Nephron (organoid): ENCODE measurements at regions not wholly inside any gene's neighbourhood (a gene's known extent, or its start where the extent isn't known, plus 50 kb on each side); places are given as distances from the start of the nearest gene placed in this dataset.

Source experiments
- H3K27ac Mint-ChIP-seq, 3 experiments: 2 replicates each; pipeline ENCODE4 v1.8.0; 2020; ENCODE audit warnings: mixed read lengths in 3 of 3, mild to moderate bottlenecking in 2 of 3, moderate library complexity in 1 of 3
- H3K27me3 Mint-ChIP-seq: 2 replicates; pipeline ENCODE4 v1.8.0; 2021; ENCODE audit warnings: low read depth, mild to moderate bottlenecking, moderate library complexity, mixed read lengths
- H3K36me3 Mint-ChIP-seq: 2 replicates; pipeline ENCODE4 v1.8.0; 2020; ENCODE audit warnings: low read depth, mixed read lengths
- H3K4me1 Mint-ChIP-seq: 2 replicates; pipeline ENCODE4 v1.8.0; 2020; ENCODE audit warnings: mixed read lengths
- H3K4me3 Mint-ChIP-seq, 3 experiments: 2 replicates each; pipeline ENCODE4 v1.8.0; 2020; ENCODE audit warnings: mild to moderate bottlenecking in 3 of 3, mixed read lengths in 3 of 3, moderate library complexity in 2 of 3
- H3K9me3 Mint-ChIP-seq: 2 replicates; pipeline ENCODE4 v1.8.0; 2020; ENCODE audit warnings: mixed read lengths
- TF ChIP-seq, protein P1 (sequence below), 3 experiments: fragments of 200-600 bp; sonication (generic); IDR thresholded peaks; one replicate each; pipeline ENCODE4 v1.5.0; 2021; ENCODE audit warnings: antibody characterized with exemption in 3 of 3; ENCODE audit not compliant: unreplicated experiment in 3 of 3

DNA sequence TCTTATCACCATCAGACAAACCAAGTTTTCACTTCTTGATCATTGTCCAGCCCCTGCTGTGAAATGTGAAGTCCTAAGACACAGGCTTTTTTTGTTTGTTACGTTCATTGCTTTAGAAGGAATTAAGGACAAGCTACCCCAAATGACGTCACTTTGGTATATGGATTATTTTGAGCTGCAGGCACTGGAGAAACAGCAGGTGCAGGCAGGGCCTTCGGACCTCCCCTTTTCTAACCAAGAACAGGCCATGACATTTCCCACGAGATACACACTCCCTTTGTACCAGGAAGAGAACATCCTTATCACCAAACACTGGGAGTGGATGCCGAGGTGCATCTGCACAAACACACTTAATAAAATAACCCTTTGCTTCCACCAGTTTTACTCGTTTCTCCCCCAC, 418.0 kb upstream of the SULF2 start:
- Mint-ChIP-seq H3K4me3 (peak overlapping the region in 1 of 3 experiments; percentile 50), H3K9me3 (no peaks in the 10 kb centered on the region)
- TF ChIP-seq, protein P1, sequence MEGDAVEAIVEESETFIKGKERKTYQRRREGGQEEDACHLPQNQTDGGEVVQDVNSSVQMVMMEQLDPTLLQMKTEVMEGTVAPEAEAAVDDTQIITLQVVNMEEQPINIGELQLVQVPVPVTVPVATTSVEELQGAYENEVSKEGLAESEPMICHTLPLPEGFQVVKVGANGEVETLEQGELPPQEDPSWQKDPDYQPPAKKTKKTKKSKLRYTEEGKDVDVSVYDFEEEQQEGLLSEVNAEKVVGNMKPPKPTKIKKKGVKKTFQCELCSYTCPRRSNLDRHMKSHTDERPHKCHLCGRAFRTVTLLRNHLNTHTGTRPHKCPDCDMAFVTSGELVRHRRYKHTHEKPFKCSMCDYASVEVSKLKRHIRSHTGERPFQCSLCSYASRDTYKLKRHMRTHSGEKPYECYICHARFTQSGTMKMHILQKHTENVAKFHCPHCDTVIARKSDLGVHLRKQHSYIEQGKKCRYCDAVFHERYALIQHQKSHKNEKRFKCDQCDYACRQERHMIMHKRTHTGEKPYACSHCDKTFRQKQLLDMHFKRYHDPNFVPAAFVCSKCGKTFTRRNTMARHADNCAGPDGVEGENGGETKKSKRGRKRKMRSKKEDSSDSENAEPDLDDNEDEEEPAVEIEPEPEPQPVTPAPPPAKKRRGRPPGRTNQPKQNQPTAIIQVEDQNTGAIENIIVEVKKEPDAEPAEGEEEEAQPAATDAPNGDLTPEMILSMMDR (IDR thresholded peaks at IDR 0.05; ENCODE audit: unreplicated experiment in 3 of 3) = no peak

DNA sequence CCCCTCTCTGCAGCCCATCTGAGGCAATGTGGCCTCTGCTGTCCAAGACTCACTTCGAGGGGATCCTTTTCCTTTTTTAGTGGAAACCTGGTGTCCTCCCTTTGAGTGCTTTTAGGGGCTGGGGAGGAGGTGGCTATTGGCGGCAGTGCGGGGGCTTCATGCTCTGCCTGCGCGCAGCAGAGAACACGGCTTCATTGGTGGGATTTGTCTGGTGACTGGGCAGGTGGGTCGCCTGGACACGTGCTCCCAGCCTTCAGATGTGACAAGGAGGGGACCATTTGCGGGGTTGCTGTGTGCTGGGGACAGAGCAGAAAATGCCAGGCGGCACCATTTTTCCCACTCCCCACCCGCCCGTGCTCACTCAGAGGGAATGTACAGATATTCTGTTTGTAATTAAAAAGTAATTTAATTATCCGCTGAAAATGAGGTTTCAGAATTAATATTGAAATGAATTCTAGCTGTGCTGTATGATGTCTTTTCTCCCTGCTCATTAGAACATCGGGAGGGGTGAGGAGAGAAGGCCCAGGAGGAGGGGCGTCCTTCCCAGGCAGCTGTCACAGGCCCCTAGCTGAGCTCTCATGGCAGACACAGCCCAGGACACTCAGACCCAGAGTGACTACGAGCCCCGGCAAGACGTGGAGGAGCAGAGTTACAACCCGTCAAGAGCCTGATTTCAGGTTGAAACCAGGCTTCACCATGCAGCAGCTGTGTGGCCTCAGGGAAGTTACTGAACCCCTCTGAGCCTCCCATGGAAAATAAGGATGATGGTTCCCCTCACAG, 417.2 kb upstream of the SULF2 start:
- TF ChIP-seq, protein P1 (IDR thresholded peaks at IDR 0.05; ENCODE audit: unreplicated experiment in 3 of 3) = no peak
- Mint-ChIP-seq H3K4me1 (peaks cover 69% of the 10 kb centered on the region), H3K27me3 (peaks cover 33% of the 10 kb centered on the region), H3K27ac (peak overlapping the region; percentile 10 to 74 (median 16)), H3K36me3 (no peaks in the 10 kb centered on the region), H3K9me3 (no peaks in the 10 kb centered on the region), H3K4me3 (no peak overlapping the region)

More for the DNA sequence above, 418.0 kb upstream of the SULF2 start:
- Mint-ChIP-seq H3K27ac (peak overlapping the region; percentile 10 to 74 (median 16)), H3K27me3 (peaks cover 33% of the 10 kb centered on the region), H3K4me1 (peaks cover 67% of the 10 kb centered on the region), H3K36me3 (no peaks in the 10 kb centered on the region)

DNA sequence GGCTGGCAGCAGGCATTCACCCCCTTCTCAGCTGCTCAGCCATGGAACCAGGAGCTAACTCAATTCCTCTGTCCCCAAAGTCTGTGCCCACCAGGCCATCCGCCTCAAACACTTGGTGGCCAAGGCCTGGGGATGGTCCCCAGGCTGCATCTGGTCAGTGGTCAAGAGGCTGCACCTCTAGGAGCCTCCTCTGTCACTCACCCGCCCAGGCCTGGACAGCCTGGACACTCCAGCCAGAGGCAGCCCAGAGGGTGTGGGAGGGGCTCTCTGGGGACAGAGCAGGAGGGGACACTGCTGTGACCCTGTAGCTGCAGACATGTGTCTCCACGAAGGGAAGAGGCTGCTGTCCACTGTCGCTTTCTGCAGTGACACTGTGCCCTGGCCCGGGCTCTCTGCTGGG, 416.6 kb upstream of the SULF2 start:
- TF ChIP-seq, protein P1 (IDR thresholded peaks at IDR 0.05; ENCODE audit: unreplicated experiment in 3 of 3) = no peak
- Mint-ChIP-seq H3K27ac (no peak overlapping the region), H3K9me3 (no peaks in the 10 kb centered on the region), H3K27me3 (peaks cover 36% of the 10 kb centered on the region), H3K36me3 (no peaks in the 10 kb centered on the region), H3K4me1 (peaks cover 71% of the 10 kb centered on the region), H3K4me3 (no peak overlapping the region)

DNA sequence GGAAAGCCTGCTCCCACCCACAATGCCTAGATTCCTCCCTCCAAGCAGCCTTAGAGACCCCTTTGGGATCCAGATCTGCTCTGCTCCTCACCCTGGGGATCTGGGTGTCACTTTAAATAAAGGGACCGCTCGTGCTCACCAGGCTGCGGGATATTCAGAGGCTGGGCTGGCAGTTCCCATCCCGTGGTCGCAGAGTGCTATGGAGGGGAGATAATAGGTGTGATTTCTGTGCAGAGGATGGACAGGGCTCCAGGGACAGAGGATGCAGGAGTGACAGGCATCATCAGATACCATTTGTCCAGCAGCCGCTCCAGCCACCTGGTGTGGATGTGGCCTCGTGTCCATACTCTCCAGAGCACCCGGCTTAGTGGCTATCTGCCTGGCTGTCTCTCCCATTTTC, 415.9 kb upstream of the SULF2 start:
- peak overlapping the region in 1 of 3 experiments; percentile 45 for H3K4me3 Mint-ChIP-seq
- no peaks in the 10 kb centered on the region for H3K9me3 Mint-ChIP-seq
- peaks cover 35% of the 10 kb centered on the region for H3K27me3 Mint-ChIP-seq
- peak overlapping the region in 1 of 3 experiments; percentile 69 for H3K27ac Mint-ChIP-seq
- H3K36me3 Mint-ChIP-seq = no peaks in the 10 kb centered on the region
- TF ChIP-seq, protein P1 (IDR thresholded peaks at IDR 0.05; ENCODE audit: unreplicated experiment in 3 of 3) = no peak
- H3K4me1 Mint-ChIP-seq = peaks cover 71% of the 10 kb centered on the region

DNA sequence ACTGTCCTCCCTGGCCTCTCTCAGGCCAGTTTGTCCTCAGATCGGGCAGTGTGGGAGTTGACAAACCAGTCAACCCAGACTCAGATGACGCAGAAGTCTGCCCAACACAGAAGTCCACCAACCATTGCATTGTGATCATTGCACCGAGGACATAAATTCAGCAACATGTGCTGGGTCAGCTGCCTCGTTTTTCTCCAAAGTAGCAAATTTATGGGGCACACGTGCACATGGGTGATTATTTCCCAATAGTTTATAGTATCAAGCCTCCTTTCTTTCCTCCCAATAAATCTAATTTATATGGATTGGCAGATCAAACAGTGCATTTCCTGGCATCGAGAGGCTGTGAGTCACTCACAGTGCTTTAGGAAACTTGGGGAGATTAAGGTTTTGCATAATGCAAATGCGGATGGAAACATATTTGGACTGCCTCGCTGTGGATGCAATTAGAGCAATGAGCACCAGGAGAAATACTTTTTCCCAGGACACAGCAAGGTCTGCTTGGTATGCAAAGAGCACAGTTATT, 413.7 kb upstream of the SULF2 start:
- peaks cover 40% of the 10 kb centered on the region for H3K27me3 Mint-ChIP-seq
- H3K9me3 Mint-ChIP-seq = no peaks in the 10 kb centered on the region
- peaks cover 77% of the 10 kb centered on the region for H3K4me1 Mint-ChIP-seq
- H3K36me3 Mint-ChIP-seq = no peaks in the 10 kb centered on the region
- H3K27ac Mint-ChIP-seq = peak overlapping the region; percentile 52 to 71 (median 59)
- peak overlapping the region in 1 of 3 experiments; percentile 54 for H3K4me3 Mint-ChIP-seq
- TF ChIP-seq, protein P1 (IDR thresholded peaks at IDR 0.05; ENCODE audit: unreplicated experiment in 3 of 3) = no peak
